Stimulated activated naive B cell treated with anti-CD40 and anti-IgM and Interleukin-4, amounts not matched to agents 10 μg/mL and 1 μg/mL and 100 μg/mL, for 72 hours (primary cell): ENCODE measurements at regions not wholly inside any gene's neighbourhood (a gene's known extent, or its start where the extent isn't known, plus 50 kb on each side); places are given as distances from the start of the nearest gene placed in this dataset.

ENCODE experiments used
- ATAC-seq, 2 donors: fragments of 150-1000 bp; cut with Tn5 transposase; replicated peaks; 2 replicates each; pipeline ENCODE4 v1.10.0; 2021; ENCODE audit warnings: moderate library complexity in 1 of 2
- DNase-seq: peaks from one replicate; pipeline ENCODE4 v3.0.0; 2021
- H3K27ac Mint-ChIP-seq: one replicate; pipeline ENCODE4 v1.8.0; 2022; ENCODE audit warnings: mild to moderate bottlenecking, mixed read lengths
- H3K27me3 Mint-ChIP-seq, 2 donors: one replicate each; pipeline ENCODE4 v1.8.0; 2022; ENCODE audit warnings: mixed read lengths in 2 of 2
- H3K36me3 Mint-ChIP-seq, 2 donors: one replicate each; pipeline ENCODE4 v1.8.0; 2022; ENCODE audit warnings: mixed read lengths in 2 of 2, mild to moderate bottlenecking in 1 of 2
- H3K4me1 Mint-ChIP-seq, 2 donors: one replicate each; pipeline ENCODE4 v1.8.0; 2022; ENCODE audit warnings: mixed read lengths in 2 of 2, mild to moderate bottlenecking in 1 of 2
- H3K4me3 Mint-ChIP-seq, 2 donors: one replicate each; pipeline ENCODE4 v1.8.0; 2022; ENCODE audit warnings: mild to moderate bottlenecking in 2 of 2, mixed read lengths in 2 of 2, moderate library complexity in 1 of 2
- H3K9me3 Mint-ChIP-seq, 2 donors: one replicate each; pipeline ENCODE4 v1.8.0; 2022; ENCODE audit warnings: mixed read lengths in 2 of 2, mild to moderate bottlenecking in 1 of 2

- no peak for DNase-seq
- no peak for ATAC-seq
- H3K27ac Mint-ChIP-seq: no peak overlapping the region
Observed at GRCh38 chr9:81874931-81875330, 53.3 kb upstream of the SPATA31D4 start.

GRCh38 chr9:81877047-81877446 lies 51.2 kb upstream of the SPATA31D4 start:
- H3K27ac Mint-ChIP-seq: no peak overlapping the region
- peaks cover 0 to 5% of the 10 kb centered on the region in 2 donors for H3K27me3 Mint-ChIP-seq
- peaks cover 0 to 3% of the 10 kb centered on the region in 2 donors for H3K4me1 Mint-ChIP-seq
- H3K36me3 Mint-ChIP-seq: no peaks in the 10 kb centered on the region
- H3K4me3 Mint-ChIP-seq: no peak overlapping the region
- H3K9me3 Mint-ChIP-seq: no peaks in the 10 kb centered on the region
- ATAC-seq (no peak), DNase-seq (no peak)

More at GRCh38 chr9:81874931-81875330, 53.3 kb upstream of the SPATA31D4 start:
- Mint-ChIP-seq H3K36me3 (no peaks in the 10 kb centered on the region), H3K27me3 (peaks cover 0 to 5% of the 10 kb centered on the region in 2 donors), H3K4me3 (no peak overlapping the region), H3K4me1 (peaks cover 5 to 6% of the 10 kb centered on the region in 2 donors), H3K9me3 (no peaks in the 10 kb centered on the region)
